ENCODE measurements at regions not wholly inside any gene's neighbourhood (a gene's known extent, or its start where the extent isn't known, plus 50 kb on each side); places are given as distances from the start of the nearest gene placed in this dataset.

GRCh38 chr6:93494057-93494456 is 74.7 kb upstream of the EPHA7 start:
- TF ChIP-seq POLR2A (IDR thresholded peaks at IDR 0.05) (no peak), CTCF (IDR thresholded peaks at IDR 0.05) (no peak)
- no peak overlapping the region for H3K27ac ChIP-seq
- DNase-seq (no peak), ATAC-seq (no peak)
- intact Hi-C loops (cut with DNase I), result no loop called here
- H3K36me3 ChIP-seq, result no peaks in the 10 kb centered on the region
- no peaks in the 10 kb centered on the region for H3K4me1 ChIP-seq
- WGBS, 4 donors, result 77 to 85% (median 81%) methylated on average over 3 of the region's 3 CpGs
- H3K27me3 ChIP-seq, result no peaks in the 10 kb centered on the region
- H3K4me3 ChIP-seq, result no peak overlapping the region
- no peaks in the 10 kb centered on the region for H3K9me3 ChIP-seq

- no peak for ATAC-seq
These were observed 55.4 kb upstream of the EPHA7 start for GRCh38 chr6:93474733-93475179.

GRCh38 chr6:93471281-93471680 is 51.9 kb upstream of the EPHA7 start:
- Histone ChIP-seq H3K27me3 (no peaks in the 10 kb centered on the region), H3K36me3 (no peaks in the 10 kb centered on the region), H3K4me3 (no peak overlapping the region), H3K4me1 (no peaks in the 10 kb centered on the region), H3K27ac (no peak overlapping the region), H3K9me3 (no peaks in the 10 kb centered on the region)
- TF ChIP-seq POLR2A (IDR thresholded peaks at IDR 0.05), result no peak
- 66 to 75% (median 69%) methylated on average over 2 of the region's 2 CpGs for WGBS, 4 donors
- ATAC-seq (no peak), DNase-seq (no peak)
- intact Hi-C loops (cut with DNase I), result no loop called here

More at GRCh38 chr6:93474733-93475179, 55.4 kb upstream of the EPHA7 start:
- Histone ChIP-seq H3K27me3 (no peaks in the 10 kb centered on the region), H3K4me3 (no peak overlapping the region), H3K27ac (peak overlapping the region in 1 of 12 donors; percentile 49), H3K36me3 (no peaks in the 10 kb centered on the region), H3K4me1 (no peaks in the 10 kb centered on the region), H3K9me3 (no peaks in the 10 kb centered on the region)
- DNase-seq, result no peak
- WGBS, 4 donors, result 83 to 91% (median 88%) methylated on average over 5 of the region's 5 CpGs
- intact Hi-C loops (cut with DNase I), result no loop called here
- TF ChIP-seq POLR2A (IDR thresholded peaks at IDR 0.05) (no peak), CTCF (IDR thresholded peaks at IDR 0.05) (no peak)

All from heart left ventricle (tissue), 16 donors.